Caco-2 (cell line): ENCODE measurements at regions not wholly inside any gene's neighbourhood (a gene's known extent, or its start where the extent isn't known, plus 50 kb on each side); places are given as distances from the start of the nearest gene placed in this dataset.
"Not testable (repeated sequence)": the region's sequence is repeated elsewhere in the genome, so short reads cannot be mapped to it uniquely, and the experiment has no call there.

Experiments
- BruUV-seq: library from RNA; stranded (reverse); fragments of 400-500 nt; replicated peaks from 2 replicates; lab custom pipeline; 2021; lab: Mats Ljungman, UMichigan
- CTCF ChIA-PET: fragments of 300-600 bp; sonication (Branson Sonifier 250); formaldehyde crosslinking; loops from one replicate; lab custom pipeline; 2022; ENCODE audit warnings: antibody characterized with exemption; lab: Charles Lee
- POLR2A ChIA-PET: fragments of 300-600 bp; sonication (Branson Sonifier 250); formaldehyde crosslinking; loops from one replicate; lab custom pipeline; 2022; ENCODE audit warnings: antibody characterized with exemption; lab: Charles Lee
- DNase-seq, 2 experiments: peaks; one replicate each; pipeline versions ENCODE4 v3.0.0 to v3.0.0-alpha.2; 2020 to 2022
- H3K27me3 ChIP-seq: replicated peaks from 2 replicates; pipeline ENCODE4 v1.6.0; 2011; ENCODE audit warnings: low read length; ENCODE audit not compliant: control insufficient read depth, insufficient read depth
- H3K36me3 ChIP-seq: 2 replicates; pipeline ENCODE4 v1.5.1; 2011; ENCODE audit warnings: low read length; ENCODE audit not compliant: control insufficient read depth, insufficient read depth
- H3K4me1 ChIP-seq: fragments of 250-450 bp; sonication (Bioruptor Pico); 2 replicates; pipeline ENCODE4 v1.5.1; 2020; ENCODE audit warnings: mild to moderate bottlenecking
- H3K4me3 ChIP-seq: 2 replicates; pipeline ENCODE4 v1.5.1; 2011; ENCODE audit warnings: low read depth, mild to moderate bottlenecking, control low read depth, low read length
- H3K9me3 ChIP-seq: fragments of 250-450 bp; sonication (Bioruptor Pico); 2 replicates; pipeline ENCODE4 v1.5.1; 2020; ENCODE audit warnings: mild to moderate bottlenecking, moderate library complexity
- H3K27ac Mint-ChIP-seq: one replicate; pipeline ENCODE4 v1.8.0; 2022; ENCODE audit warnings: mixed read lengths; ENCODE audit not compliant: unreplicated experiment
- H3K27me3 Mint-ChIP-seq: one replicate; pipeline ENCODE4 v1.8.0; 2022; ENCODE audit warnings: mixed read lengths; ENCODE audit not compliant: insufficient read depth, unreplicated experiment
- H3K36me3 Mint-ChIP-seq: one replicate; pipeline ENCODE4 v1.8.0; 2022; ENCODE audit warnings: mild to moderate bottlenecking, mixed read lengths; ENCODE audit not compliant: insufficient read depth, unreplicated experiment
- H3K4me1 Mint-ChIP-seq: one replicate; pipeline ENCODE4 v1.8.0; 2022; ENCODE audit warnings: low read depth, mixed read lengths; ENCODE audit not compliant: unreplicated experiment
- H3K4me3 Mint-ChIP-seq: one replicate; pipeline ENCODE4 v1.8.0; 2022; ENCODE audit warnings: mild to moderate bottlenecking, moderate library complexity, mixed read lengths; ENCODE audit not compliant: unreplicated experiment
- H3K9me3 Mint-ChIP-seq: one replicate; pipeline ENCODE4 v1.8.0; 2022; ENCODE audit warnings: mixed read lengths; ENCODE audit not compliant: unreplicated experiment
- CTCF ChIP-seq, 2 experiments: fragments of 200-600 bp in 1 of 2; IDR thresholded peaks; 1 replicate in 1 of 2; 2 replicates in 1 of 2; pipeline versions ENCODE4 v1.5.1 to v1.8.0; 2011 to 2022; ENCODE audit warnings: antibody characterized with exemption in 1 of 2, control low read depth in 1 of 2, inconsistent platforms in 1 of 2, low read depth in 1 of 2, low read length in 1 of 2, mild to moderate bottlenecking in 1 of 2, moderate library complexity in 1 of 2; ENCODE audit not compliant: insufficient read depth in 1 of 2, severe bottlenecking in 1 of 2, unreplicated experiment in 1 of 2
- intact Hi-C: fragments of 100-400 bp; cut with micrococcal nuclease; formaldehyde crosslinking; loops from one replicate; pipeline ENCODE4 v1.10.0; 2022; ENCODE audit not compliant: unreplicated experiment

GRCh38 chr4:28310926-28311325 is 1450.3 kb downstream of the STIM2 start:
- POLR2A ChIA-PET, result no interaction called here

GRCh38 chr4:28312497-28312896 is 1451.9 kb downstream of the STIM2 start:
- H3K27me3 ChIP-seq, H3K4me3 Mint-ChIP-seq, CTCF ChIA-PET, POLR2A ChIA-PET, H3K9me3 ChIP-seq, H3K4me3 ChIP-seq, H3K36me3 ChIP-seq, intact Hi-C loops, H3K4me1 ChIP-seq, DNase-seq, BruUV-seq, H3K27me3 Mint-ChIP-seq, H3K36me3 Mint-ChIP-seq, H3K27ac Mint-ChIP-seq: not testable (repeated sequence)
- peaks cover 14% of the 10 kb centered on the region for H3K4me1 Mint-ChIP-seq
- peaks cover 12% of the 10 kb centered on the region for H3K9me3 Mint-ChIP-seq

More at GRCh38 chr4:28310926-28311325, 1450.3 kb downstream of the STIM2 start:
- Mint-ChIP-seq H3K4me3 (no peak overlapping the region), H3K9me3 (peaks cover 12% of the 10 kb centered on the region), H3K27me3 (no peaks in the 10 kb centered on the region), H3K4me1 (peaks cover 21% of the 10 kb centered on the region), H3K36me3 (no peaks in the 10 kb centered on the region), H3K27ac (no peak overlapping the region)
- intact Hi-C loops, result no loop called here
- BruUV-seq, result no TSS peak
- no peaks in the 10 kb centered on the region for H3K9me3 ChIP-seq
- no peaks in the 10 kb centered on the region for H3K36me3 ChIP-seq
- peaks cover 11% of the 10 kb centered on the region for H3K4me1 ChIP-seq
- DNase-seq, result no peak
- no peak for TF ChIP-seq CTCF (IDR thresholded peaks at IDR 0.05; ENCODE audit: insufficient read depth in 1 of 2, low read depth in 1 of 2, low read length in 1 of 2, severe bottlenecking in 1 of 2, unreplicated experiment in 1 of 2)
- no peak overlapping the region for H3K4me3 ChIP-seq
- CTCF ChIA-PET, result no interaction called here
- H3K27me3 ChIP-seq, result no peaks in the 10 kb centered on the region

GRCh38 chr4:28313729-28314713 is 1453.4 kb downstream of the STIM2 start:
- no peak for DNase-seq
- Mint-ChIP-seq H3K27ac (no peak overlapping the region), H3K4me3 (no peak overlapping the region), H3K27me3 (no peaks in the 10 kb centered on the region), H3K4me1 (peaks cover 8% of the 10 kb centered on the region), H3K9me3 (no peaks in the 10 kb centered on the region), H3K36me3 (no peaks in the 10 kb centered on the region)
- Histone ChIP-seq H3K9me3 (no peaks in the 10 kb centered on the region), H3K4me3 (no peak overlapping the region), H3K4me1 (0 out of 2 replicates have a peak, but pooled peaks cover 3% of the 10 kb centered on the region), H3K27me3 (no peaks in the 10 kb centered on the region), H3K36me3 (no peaks in the 10 kb centered on the region)
- CTCF ChIA-PET, result no interaction called here
- intact Hi-C loops, result no loop called here
- no peak for TF ChIP-seq CTCF (IDR thresholded peaks at IDR 0.05; ENCODE audit: insufficient read depth in 1 of 2, low read depth in 1 of 2, low read length in 1 of 2, severe bottlenecking in 1 of 2, unreplicated experiment in 1 of 2)
- BruUV-seq, result no TSS peak
- POLR2A ChIA-PET, result no interaction called here
